COR-L47 (cell line): ENCODE measurements at regions not wholly inside any gene's neighbourhood (a gene's known extent, or its start where the extent isn't known, plus 50 kb on each side); places are given as distances from the start of the nearest gene placed in this dataset.

Source experiments
- DNase-seq: peaks from one replicate; lab custom pipeline; 2025; lab: John Stamatoyannopoulos, UW

GRCh38 chr2:145091967-145092366 lies 572.0 kb upstream of the ZEB2 start:
- no peak for DNase-seq

- DNase-seq, result no peak
Measured at GRCh38 chr2:145090841-145091761, 571.2 kb upstream of the ZEB2 start.

- DNase-seq, result no peak
Measured at GRCh38 chr2:145088756-145089155, 568.8 kb upstream of the ZEB2 start.

GRCh38 chr2:145086910-145087309 lies 567.0 kb upstream of the ZEB2 start:
- DNase-seq, result no peak

GRCh38 chr2:145085612-145086011 lies 565.7 kb upstream of the ZEB2 start:
- no peak for DNase-seq

GRCh38 chr2:145080426-145080825 lies 560.5 kb upstream of the ZEB2 start:
- DNase-seq, result no peak

GRCh38 chr2:145079641-145080040 lies 559.7 kb upstream of the ZEB2 start:
- no peak for DNase-seq

- DNase-seq, result no peak
Measured at GRCh38 chr2:145078923-145079322, 559.0 kb upstream of the ZEB2 start.

GRCh38 chr2:145076085-145076484 lies 556.2 kb upstream of the ZEB2 start:
- no peak for DNase-seq

- no peak for DNase-seq
Measured at GRCh38 chr2:145075454-145076062, 555.6 kb upstream of the ZEB2 start.

GRCh38 chr2:145070703-145071102 lies 550.8 kb upstream of the ZEB2 start:
- no peak for DNase-seq

GRCh38 chr2:145068509-145068908 lies 548.6 kb upstream of the ZEB2 start:
- no peak for DNase-seq

- no peak for DNase-seq
Measured at GRCh38 chr2:145067549-145068030, 547.7 kb upstream of the ZEB2 start.

GRCh38 chr2:145066856-145067548 lies 547.1 kb upstream of the ZEB2 start:
- DNase-seq, result no peak

- DNase-seq, result no peak
Measured at GRCh38 chr2:145066151-145066661, 546.3 kb upstream of the ZEB2 start.

GRCh38 chr2:145065342-145065741 lies 545.4 kb upstream of the ZEB2 start:
- DNase-seq, result no peak

- DNase-seq, result no peak
Measured at GRCh38 chr2:145064511-145064910, 544.6 kb upstream of the ZEB2 start.

GRCh38 chr2:145060876-145061275 lies 541.0 kb upstream of the ZEB2 start:
- no peak for DNase-seq

GRCh38 chr2:145059914-145060313 lies 540.0 kb upstream of the ZEB2 start:
- no peak for DNase-seq

- DNase-seq, result no peak
Measured at GRCh38 chr2:145059343-145059742, 539.4 kb upstream of the ZEB2 start.

- DNase-seq, result no peak
Measured at GRCh38 chr2:145058457-145058856, 538.5 kb upstream of the ZEB2 start.

- no peak for DNase-seq
Measured at GRCh38 chr2:145055651-145056050, 535.7 kb upstream of the ZEB2 start.

GRCh38 chr2:145050134-145050533 lies 530.2 kb upstream of the ZEB2 start:
- no peak for DNase-seq
